SK-N-SH (cell line): ENCODE measurements at regions not wholly inside any gene's neighbourhood (a gene's known extent, or its start where the extent isn't known, plus 50 kb on each side); places are given as distances from the start of the nearest gene placed in this dataset.

Source experiments
- CTCF ChIP-seq: fragments of 200-600 bp; sonication (generic); IDR thresholded peaks from 2 replicates; pipeline ENCODE4 v1.6.1; 2017; ENCODE audit warnings: antibody characterized with exemption, mild to moderate bottlenecking, moderate library complexity
- EZH2phosphoT487 ChIP-seq: fragments of 200-600 bp; sonication (generic); IDR thresholded peaks from 2 replicates; pipeline ENCODE4 v1.6.1; 2017; ENCODE audit warnings: low read depth, mixed run types, mild to moderate bottlenecking, antibody characterized with exemption, moderate library complexity, borderline replicate concordance
- FOXJ3 ChIP-seq: sonication (generic); formaldehyde crosslinking; IDR thresholded peaks from 2 replicates; pipeline ENCODE4 v1.5.1; 2020; ENCODE audit warnings: mild to moderate bottlenecking, missing genetic modification reagents
- GABPA ChIP-seq: IDR thresholded peaks from 2 replicates; pipeline ENCODE4 v1.4.0; 2012; ENCODE audit warnings: low read depth, mild to moderate bottlenecking
- MAX ChIP-seq: IDR thresholded peaks from 2 replicates; pipeline ENCODE4 v1.4.0; 2012; ENCODE audit warnings: low read depth
- POLR2AphosphoS5 ChIP-seq: IDR thresholded peaks from 2 replicates; pipeline ENCODE4 v1.6.1; 2012; ENCODE audit warnings: low read depth, low read length
- RAD21 ChIP-seq: IDR thresholded peaks from 2 replicates; pipeline ENCODE4 v1.6.1; 2012; ENCODE audit warnings: mild to moderate bottlenecking, low read length
- RCOR1 ChIP-seq: fragments of 150-350 bp; IDR thresholded peaks from 2 replicates; pipeline ENCODE4 v1.6.1; 2017; ENCODE audit warnings: antibody characterized with exemption, low read length
- REST ChIP-seq: IDR thresholded peaks from 2 replicates; pipeline ENCODE4 v1.6.1; 2012; ENCODE audit warnings: mild to moderate bottlenecking, low read depth, low read length, moderate library complexity
- SMC3 ChIP-seq: IDR thresholded peaks from 2 replicates; pipeline ENCODE4 v1.6.1; 2012; ENCODE audit warnings: low read depth, low read length, improper control_type of control experiment
- USF1 ChIP-seq: IDR thresholded peaks from 2 replicates; pipeline ENCODE4 v1.4.0; 2012; ENCODE audit warnings: low read depth, borderline replicate concordance
- USF2 ChIP-seq: fragments of 150-350 bp; IDR thresholded peaks from 2 replicates; pipeline ENCODE4 v1.6.1; 2017; ENCODE audit warnings: antibody characterized with exemption, low read length, low read depth, borderline replicate concordance

GRCh38 chr5:166068547-166069335 is 2222.7 kb upstream of the WWC1 start:
- TF ChIP-seq CTCF (no peak), EZH2phosphoT487 (no peak), RAD21 (no peak), USF2 (no peak), USF1 (no peak), REST (no peak), POLR2AphosphoS5 (no peak), MAX (no peak), GABPA (no peak), FOXJ3 (no peak), SMC3 (no peak), RCOR1 (no peak)
